M059J (cell line): ENCODE measurements at regions not wholly inside any gene's neighbourhood (a gene's known extent, or its start where the extent isn't known, plus 50 kb on each side); places are given as distances from the start of the nearest gene placed in this dataset.

Experiments used
- DNase-seq: peaks from one replicate; pipeline ENCODE4 v3.0.0-alpha.2; 2012; ENCODE audit warnings: low read depth

- DNase-seq: no peak
These were observed 57.0 kb upstream of the PLAC8 start for GRCh38 chr4:83171436-83172039.

GRCh38 chr4:83170952-83171399 is 56.4 kb upstream of the PLAC8 start:
- DNase-seq: no peak
